SIG-M5 treated with dmso at 0.1 percent for 504 hours (cell line): ENCODE measurements at regions not wholly inside any gene's neighbourhood (a gene's known extent, or its start where the extent isn't known, plus 50 kb on each side); places are given as distances from the start of the nearest gene placed in this dataset.

Experiments used
- DNase-seq: peaks from one replicate; lab custom pipeline; 2025; ENCODE audit not compliant: unreplicated experiment; lab: John Stamatoyannopoulos, UW

GRCh38 chr12:108029051-108029835 is 99.8 kb upstream of the WSCD2 start:
- DNase-seq: no peak

DNA sequence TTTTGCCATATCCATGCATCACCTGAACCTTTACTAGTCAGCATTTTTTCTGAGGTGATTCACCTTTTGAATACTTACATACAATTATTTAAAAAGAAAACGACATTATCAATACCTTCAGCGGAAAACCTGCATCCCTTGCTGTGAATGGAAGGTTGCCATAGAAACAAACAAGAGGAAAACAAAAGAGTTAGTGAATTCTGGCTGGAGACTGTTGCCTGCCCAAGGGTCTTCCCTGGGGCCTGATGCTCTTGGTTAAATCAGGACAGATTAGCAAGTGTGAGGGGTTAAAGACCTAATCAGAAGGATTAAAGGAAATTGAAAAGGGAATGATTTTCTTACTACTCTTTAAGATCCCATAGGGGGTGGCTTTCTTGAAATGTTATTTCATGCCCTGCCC is 96.0 kb upstream of the WSCD2 start:
- DNase-seq: no peak

DNA sequence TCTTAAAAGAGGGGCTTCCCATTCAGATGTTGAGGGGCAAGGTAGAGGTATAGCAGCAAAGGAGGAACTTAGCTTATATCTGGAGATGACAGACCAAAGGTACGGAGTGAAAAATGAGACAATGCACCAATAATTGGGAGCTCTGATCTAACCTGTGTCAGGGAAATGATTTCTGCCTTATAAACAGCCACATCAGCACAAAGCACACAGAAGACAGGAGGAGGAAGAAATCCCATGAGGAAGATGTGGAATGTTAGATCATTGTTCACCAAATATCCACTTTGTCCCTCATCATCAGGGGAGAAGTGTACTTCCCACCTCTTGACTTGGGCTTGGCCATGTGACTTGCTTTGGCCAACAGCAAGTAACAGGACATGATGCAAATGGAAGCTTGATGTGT is 93.7 kb upstream of the WSCD2 start:
- no peak for DNase-seq

- DNase-seq: no peak
Measured at GRCh38 chr12:108037960-108038359, 91.1 kb upstream of the WSCD2 start.

GRCh38 chr12:108039794-108040193 is 89.3 kb upstream of the WSCD2 start:
- no peak for DNase-seq

DNA sequence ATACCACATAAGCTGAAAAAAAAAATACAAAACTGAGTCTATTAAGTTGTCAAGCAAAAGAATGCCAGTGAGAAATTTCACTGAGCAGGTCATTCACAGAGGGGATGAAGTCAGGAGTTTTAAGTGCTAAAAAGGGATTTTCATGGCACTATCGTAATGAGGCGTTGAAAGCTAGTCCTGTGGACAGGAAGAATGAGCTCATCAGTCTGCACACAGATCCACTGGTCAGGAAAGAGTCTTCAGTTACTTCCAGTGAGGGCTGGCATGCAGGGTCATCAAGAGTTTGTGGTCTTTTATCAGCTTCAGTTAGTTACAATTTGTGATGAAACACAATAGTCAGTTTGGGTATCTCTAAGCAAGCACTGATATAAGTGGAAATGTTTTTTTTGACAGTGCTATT is 88.1 kb upstream of the WSCD2 start:
- no peak for DNase-seq

- no peak for DNase-seq
Measured at GRCh38 chr12:108043286-108043685, 85.8 kb upstream of the WSCD2 start.

DNA sequence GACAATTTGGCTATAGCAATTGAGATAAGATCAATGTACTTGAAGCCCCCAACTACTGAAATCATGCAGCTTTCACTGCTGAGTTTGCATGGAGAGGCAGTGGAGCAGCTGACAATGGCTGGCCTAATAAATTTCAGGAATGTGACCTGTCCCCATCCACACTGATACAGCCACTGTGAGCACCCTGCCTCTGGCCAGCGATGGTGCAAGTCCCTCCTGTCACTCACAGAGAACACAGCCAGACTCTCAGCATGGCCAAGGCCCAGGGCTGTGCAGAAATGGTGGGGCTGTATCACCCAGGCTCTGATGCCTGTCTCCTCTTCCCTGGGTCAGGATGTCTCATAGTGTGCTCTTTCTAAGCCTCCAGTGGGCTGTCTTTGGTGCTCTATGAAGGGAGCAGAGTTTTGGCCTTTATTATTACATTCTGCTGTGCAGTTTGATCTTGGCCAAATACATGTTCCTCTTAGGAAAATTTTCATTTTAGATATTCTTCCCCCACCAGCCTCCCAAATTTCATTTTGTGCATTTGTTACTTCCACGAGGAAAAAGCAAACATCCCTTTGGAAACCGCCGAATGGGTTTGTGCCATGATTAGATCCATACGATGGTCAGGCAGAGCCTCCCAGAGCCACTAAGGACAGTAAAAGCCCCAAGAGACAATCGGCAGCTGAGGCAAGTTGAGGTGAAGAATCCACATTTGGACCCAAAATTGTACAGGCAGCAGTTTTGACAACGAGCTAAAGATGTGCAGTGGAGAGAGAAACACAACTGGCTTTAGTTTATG is 85.1 kb upstream of the WSCD2 start:
- no peak for DNase-seq

GRCh38 chr12:108046135-108046534 is 83.0 kb upstream of the WSCD2 start:
- no peak for DNase-seq

- no peak for DNase-seq
Measured at GRCh38 chr12:108046650-108047049, 82.4 kb upstream of the WSCD2 start.

GRCh38 chr12:108047071-108047550 is 82.0 kb upstream of the WSCD2 start:
- peak; percentile 4 for DNase-seq

DNA sequence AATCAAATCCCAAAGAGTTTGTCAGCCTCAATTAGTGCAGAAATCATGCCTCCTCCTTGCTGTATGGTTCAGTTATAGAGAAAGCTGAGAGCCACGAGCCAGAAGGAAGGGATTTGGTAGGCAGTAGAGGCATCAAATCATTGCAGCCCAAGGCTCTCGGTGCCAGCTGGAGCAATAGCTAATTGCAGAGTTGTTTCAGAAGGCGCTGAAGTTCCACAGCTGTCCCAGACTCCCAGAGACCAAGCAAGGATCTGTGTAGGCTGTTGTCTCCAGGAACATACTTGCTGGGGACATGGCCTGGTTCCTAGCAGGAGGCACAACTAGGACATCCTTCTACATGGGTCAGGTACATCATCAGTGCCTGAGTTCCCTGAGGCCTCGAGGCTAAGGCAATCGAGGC is 80.4 kb upstream of the WSCD2 start:
- DNase-seq: no peak

GRCh38 chr12:108050696-108051095 is 78.4 kb upstream of the WSCD2 start:
- DNase-seq: no peak

GRCh38 chr12:108052260-108052659 is 76.8 kb upstream of the WSCD2 start:
- DNase-seq: no peak

DNA sequence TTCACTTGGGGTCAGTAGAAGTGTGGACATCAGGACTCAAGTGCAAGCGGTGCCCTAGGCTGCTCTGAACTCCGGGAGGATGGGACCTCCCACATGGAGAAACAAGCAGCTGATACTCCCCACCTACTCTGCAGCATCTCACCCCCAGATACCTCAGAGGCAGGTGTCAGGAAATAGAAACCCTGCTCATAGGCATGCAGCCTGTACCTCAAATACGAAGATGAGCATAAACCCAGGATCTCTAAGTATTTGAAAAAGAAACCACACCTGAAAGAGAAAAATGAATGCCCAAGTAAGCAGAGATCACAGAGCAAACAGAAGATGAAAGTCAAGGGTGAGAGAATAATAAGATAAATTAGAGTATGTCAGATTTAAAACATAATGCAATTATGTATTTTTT is 75.6 kb upstream of the WSCD2 start:
- DNase-seq: no peak

DNA sequence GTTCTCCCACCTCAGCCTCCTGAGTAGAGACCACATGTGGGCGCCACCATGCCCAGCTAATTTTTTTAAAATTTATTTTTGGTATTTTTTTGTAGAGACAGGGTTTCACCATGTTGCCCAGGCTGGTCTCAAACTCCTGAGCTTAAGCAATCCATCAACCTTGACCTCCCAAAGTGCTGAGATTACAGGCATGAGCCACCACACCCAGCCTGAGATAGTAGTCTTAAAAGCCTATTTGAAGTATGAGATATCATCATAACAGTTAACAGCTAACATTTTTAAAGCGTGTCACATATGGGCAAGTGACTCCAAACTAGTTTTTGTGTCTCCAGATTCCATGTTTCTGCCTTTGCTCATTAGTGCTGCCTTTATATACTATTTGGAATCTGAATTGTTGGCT is 74.6 kb upstream of the WSCD2 start:
- DNase-seq: no peak

- DNase-seq: no peak
Measured at GRCh38 chr12:108055141-108055540, 73.9 kb upstream of the WSCD2 start.

GRCh38 chr12:108060067-108060466 is 69.0 kb upstream of the WSCD2 start:
- no peak for DNase-seq

DNA sequence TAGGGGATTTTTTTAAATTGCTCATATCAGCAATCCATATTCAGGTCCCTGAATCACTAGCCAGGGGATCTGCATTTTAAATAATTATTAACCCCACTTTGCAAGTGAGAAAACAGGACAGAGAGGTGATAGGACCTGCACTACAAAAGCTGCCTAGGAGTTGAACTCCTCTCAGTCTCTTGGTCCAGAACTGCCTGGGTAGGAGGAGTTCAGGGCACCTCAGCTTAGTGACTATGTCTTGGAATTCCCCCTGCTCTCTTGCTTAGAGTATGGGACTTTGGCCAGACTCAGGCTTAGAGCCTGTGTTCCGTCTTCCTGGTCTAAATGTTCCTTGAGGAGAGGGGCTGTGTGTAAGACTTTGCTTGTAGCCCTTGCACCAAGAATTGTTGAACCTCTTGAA is 68.2 kb upstream of the WSCD2 start:
- no peak for DNase-seq

GRCh38 chr12:108063192-108063591 is 65.9 kb upstream of the WSCD2 start:
- no peak for DNase-seq

DNA sequence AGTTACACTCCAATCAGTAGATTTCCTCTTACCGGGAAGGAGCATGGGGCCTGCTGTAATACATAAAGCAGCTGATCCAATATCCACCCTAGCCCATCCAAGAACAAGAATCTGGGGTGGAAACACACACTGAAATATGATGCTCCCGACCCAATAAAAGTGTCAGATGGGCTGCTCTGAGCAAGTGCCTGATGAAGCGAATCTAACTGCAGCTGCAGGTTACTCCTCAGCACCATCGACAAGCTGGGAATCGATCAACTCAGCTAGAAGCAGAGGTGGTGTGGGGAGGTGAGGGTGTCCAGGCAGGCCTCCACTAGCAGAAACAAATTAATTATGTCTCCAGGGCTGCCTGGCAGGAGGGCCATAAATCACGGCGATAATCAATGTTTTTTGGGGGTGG is 64.0 kb upstream of the WSCD2 start:
- no peak for DNase-seq
